ENCODE measurements at regions not wholly inside any gene's neighbourhood (a gene's known extent, or its start where the extent isn't known, plus 50 kb on each side); places are given as distances from the start of the nearest gene placed in this dataset.
"Not testable (repeated sequence)": the region's sequence is repeated elsewhere in the genome, so short reads cannot be mapped to it uniquely, and the experiment has no call there.

- DNase-seq (ENCODE audit: low read depth) = no peak
Measured at GRCh38 chr6:15898693-15899092, 230.2 kb upstream of the MYLIP start.

GRCh38 chr6:15897063-15897876 lies 231.6 kb upstream of the MYLIP start:
- no peak for DNase-seq (ENCODE audit: low read depth)

GRCh38 chr6:15894973-15895725 lies 232.3 kb upstream of the DTNBP1 start:
- DNase-seq (ENCODE audit: low read depth) = no peak

GRCh38 chr6:15893556-15894253 lies 230.9 kb upstream of the DTNBP1 start:
- DNase-seq (ENCODE audit: low read depth) = no peak

GRCh38 chr6:15892369-15892768 lies 229.5 kb upstream of the DTNBP1 start:
- no peak for DNase-seq (ENCODE audit: low read depth)

GRCh38 chr6:15888798-15889772 lies 226.3 kb upstream of the DTNBP1 start:
- no peak for DNase-seq (ENCODE audit: low read depth)

- no peak for DNase-seq (ENCODE audit: low read depth)
Measured at GRCh38 chr6:15887491-15888461, 224.9 kb upstream of the DTNBP1 start.

GRCh38 chr6:15885624-15886023 lies 222.8 kb upstream of the DTNBP1 start:
- no peak for DNase-seq (ENCODE audit: low read depth)

- DNase-seq (ENCODE audit: low read depth) = not testable (repeated sequence)
Measured at GRCh38 chr6:15883593-15883992, 220.8 kb upstream of the DTNBP1 start.

- no peak for DNase-seq (ENCODE audit: low read depth)
Measured at GRCh38 chr6:15882915-15883314, 220.1 kb upstream of the DTNBP1 start.

- no peak for DNase-seq (ENCODE audit: low read depth)
Measured at GRCh38 chr6:15882345-15882744, 219.5 kb upstream of the DTNBP1 start.

GRCh38 chr6:15881150-15881549 lies 218.3 kb upstream of the DTNBP1 start:
- no peak for DNase-seq (ENCODE audit: low read depth)

GRCh38 chr6:15880262-15880973 lies 217.6 kb upstream of the DTNBP1 start:
- DNase-seq (ENCODE audit: low read depth) = no peak

GRCh38 chr6:15879371-15880261 lies 216.8 kb upstream of the DTNBP1 start:
- DNase-seq (ENCODE audit: low read depth) = peak; percentile 6

- DNase-seq (ENCODE audit: low read depth) = no peak
Measured at GRCh38 chr6:15877231-15877630, 214.4 kb upstream of the DTNBP1 start.

GRCh38 chr6:15876406-15876805 lies 213.6 kb upstream of the DTNBP1 start:
- no peak for DNase-seq (ENCODE audit: low read depth)

GRCh38 chr6:15875797-15876196 lies 213.0 kb upstream of the DTNBP1 start:
- no peak for DNase-seq (ENCODE audit: low read depth)

- no peak for DNase-seq (ENCODE audit: low read depth)
Measured at GRCh38 chr6:15874821-15875220, 212.0 kb upstream of the DTNBP1 start.

GRCh38 chr6:15874326-15874725 lies 211.5 kb upstream of the DTNBP1 start:
- no peak for DNase-seq (ENCODE audit: low read depth)
